ENCODE measurements at regions not wholly inside any gene's neighbourhood (a gene's known extent, or its start where the extent isn't known, plus 50 kb on each side); places are given as distances from the start of the nearest gene placed in this dataset.

GRCh38 chr13:73220966-73221720 lies 162.3 kb downstream of the KLF5 start:
- TF ChIP-seq, protein P1, sequence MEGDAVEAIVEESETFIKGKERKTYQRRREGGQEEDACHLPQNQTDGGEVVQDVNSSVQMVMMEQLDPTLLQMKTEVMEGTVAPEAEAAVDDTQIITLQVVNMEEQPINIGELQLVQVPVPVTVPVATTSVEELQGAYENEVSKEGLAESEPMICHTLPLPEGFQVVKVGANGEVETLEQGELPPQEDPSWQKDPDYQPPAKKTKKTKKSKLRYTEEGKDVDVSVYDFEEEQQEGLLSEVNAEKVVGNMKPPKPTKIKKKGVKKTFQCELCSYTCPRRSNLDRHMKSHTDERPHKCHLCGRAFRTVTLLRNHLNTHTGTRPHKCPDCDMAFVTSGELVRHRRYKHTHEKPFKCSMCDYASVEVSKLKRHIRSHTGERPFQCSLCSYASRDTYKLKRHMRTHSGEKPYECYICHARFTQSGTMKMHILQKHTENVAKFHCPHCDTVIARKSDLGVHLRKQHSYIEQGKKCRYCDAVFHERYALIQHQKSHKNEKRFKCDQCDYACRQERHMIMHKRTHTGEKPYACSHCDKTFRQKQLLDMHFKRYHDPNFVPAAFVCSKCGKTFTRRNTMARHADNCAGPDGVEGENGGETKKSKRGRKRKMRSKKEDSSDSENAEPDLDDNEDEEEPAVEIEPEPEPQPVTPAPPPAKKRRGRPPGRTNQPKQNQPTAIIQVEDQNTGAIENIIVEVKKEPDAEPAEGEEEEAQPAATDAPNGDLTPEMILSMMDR (IDR thresholded peaks at IDR 0.05): no peak
- no peak for TF ChIP-seq POLR2A (IDR thresholded peaks at IDR 0.05)

Data from ovary (tissue), 3 donors.